Astrocyte of the spinal cord (primary cell): ENCODE measurements at regions not wholly inside any gene's neighbourhood (a gene's known extent, or its start where the extent isn't known, plus 50 kb on each side); places are given as distances from the start of the nearest gene placed in this dataset.

ENCODE experiments used
- DNase-seq: peaks from one replicate; pipeline ENCODE4 v3.0.0; 2011; ENCODE audit warnings: low read depth, low spot score
- H3K4me3 ChIP-seq: 2 replicates; pipeline ENCODE4 v1.5.1; 2011; ENCODE audit warnings: low read depth, mild to moderate bottlenecking, low read length, moderate library complexity
- in situ Hi-C: cut with HindIII; loops from 2 replicates; pipeline ENCODE4 v1.10.0; 2017; ENCODE audit warnings: low sequenced_read_pairs
- TF ChIP-seq, protein P1 (sequence below): IDR thresholded peaks from 2 replicates; pipeline ENCODE4 v1.5.1; 2012; ENCODE audit warnings: low read depth, mild to moderate bottlenecking, low read length, inconsistent platforms

DNA sequence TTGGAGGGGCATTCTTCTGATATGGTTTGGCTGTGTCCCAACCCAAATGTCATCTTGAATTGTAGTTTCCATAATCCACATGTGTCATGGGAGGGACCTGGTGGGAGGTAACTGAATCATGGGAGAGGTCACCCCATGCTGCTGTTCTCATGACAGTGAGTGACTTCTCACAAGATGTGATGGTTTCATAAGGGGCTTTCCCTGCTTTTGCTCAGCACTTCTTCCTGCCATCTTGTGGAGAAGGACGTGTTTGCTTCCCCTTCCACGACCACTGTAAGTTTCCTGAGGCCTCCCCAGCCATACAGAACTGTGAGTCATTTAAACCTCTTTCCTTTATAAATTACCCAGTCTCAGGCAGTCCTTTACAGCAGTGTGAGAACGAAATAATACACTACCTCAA, 382.4 kb downstream of the VRK1 start:
- in situ Hi-C loops, result no loop called here
- H3K4me3 ChIP-seq, result no peak overlapping the region
- TF ChIP-seq, protein P1, sequence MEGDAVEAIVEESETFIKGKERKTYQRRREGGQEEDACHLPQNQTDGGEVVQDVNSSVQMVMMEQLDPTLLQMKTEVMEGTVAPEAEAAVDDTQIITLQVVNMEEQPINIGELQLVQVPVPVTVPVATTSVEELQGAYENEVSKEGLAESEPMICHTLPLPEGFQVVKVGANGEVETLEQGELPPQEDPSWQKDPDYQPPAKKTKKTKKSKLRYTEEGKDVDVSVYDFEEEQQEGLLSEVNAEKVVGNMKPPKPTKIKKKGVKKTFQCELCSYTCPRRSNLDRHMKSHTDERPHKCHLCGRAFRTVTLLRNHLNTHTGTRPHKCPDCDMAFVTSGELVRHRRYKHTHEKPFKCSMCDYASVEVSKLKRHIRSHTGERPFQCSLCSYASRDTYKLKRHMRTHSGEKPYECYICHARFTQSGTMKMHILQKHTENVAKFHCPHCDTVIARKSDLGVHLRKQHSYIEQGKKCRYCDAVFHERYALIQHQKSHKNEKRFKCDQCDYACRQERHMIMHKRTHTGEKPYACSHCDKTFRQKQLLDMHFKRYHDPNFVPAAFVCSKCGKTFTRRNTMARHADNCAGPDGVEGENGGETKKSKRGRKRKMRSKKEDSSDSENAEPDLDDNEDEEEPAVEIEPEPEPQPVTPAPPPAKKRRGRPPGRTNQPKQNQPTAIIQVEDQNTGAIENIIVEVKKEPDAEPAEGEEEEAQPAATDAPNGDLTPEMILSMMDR, result no peak
- DNase-seq, result no peak

DNA sequence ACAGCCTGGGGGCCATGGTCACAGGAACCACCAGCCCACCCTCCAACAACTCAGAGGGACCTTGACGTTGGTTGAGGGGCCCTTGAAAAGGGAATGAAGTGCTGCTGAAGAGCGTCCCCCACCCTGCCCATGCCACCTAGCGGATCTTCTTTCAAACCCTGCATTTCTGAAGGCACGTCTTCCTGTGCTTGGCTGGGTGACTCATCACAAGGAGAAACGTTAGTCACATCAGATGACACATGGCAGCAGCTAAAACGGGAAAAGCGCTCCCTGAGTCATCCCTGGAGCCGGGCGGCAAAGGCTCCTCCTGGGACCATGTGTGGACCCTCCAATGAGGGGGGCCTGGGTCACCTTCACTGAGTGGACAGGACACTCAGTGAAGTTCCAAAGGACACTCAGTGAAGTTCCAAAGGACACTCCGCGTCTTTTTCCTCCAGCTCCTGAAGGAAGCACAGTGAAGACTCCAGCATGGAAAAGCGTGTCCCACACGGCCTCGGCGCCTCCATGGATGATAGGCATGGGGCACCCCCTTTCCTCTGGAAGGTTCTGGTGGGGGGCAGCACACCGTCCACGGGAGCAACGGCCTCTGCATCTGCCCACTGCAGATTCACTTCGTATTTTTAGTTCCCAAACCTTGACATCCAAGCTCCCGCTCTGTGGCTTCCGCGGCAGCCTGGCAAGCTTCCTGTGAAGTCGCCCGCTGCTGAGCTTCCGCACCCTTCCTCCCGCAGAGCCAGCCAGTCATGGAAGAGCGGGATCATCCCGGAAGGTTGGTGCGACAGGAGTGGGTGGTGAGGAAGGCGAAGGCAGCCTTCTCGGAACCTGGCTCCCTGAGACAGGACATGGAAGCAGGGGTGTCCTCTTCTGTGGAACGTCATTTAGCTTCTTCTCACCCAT, 383.4 kb downstream of the VRK1 start:
- TF ChIP-seq, protein P1, result peak; percentile 28
- peak; percentile 65 for DNase-seq
- no peak overlapping the region for H3K4me3 ChIP-seq
- in situ Hi-C loops, result no loop called here

DNA sequence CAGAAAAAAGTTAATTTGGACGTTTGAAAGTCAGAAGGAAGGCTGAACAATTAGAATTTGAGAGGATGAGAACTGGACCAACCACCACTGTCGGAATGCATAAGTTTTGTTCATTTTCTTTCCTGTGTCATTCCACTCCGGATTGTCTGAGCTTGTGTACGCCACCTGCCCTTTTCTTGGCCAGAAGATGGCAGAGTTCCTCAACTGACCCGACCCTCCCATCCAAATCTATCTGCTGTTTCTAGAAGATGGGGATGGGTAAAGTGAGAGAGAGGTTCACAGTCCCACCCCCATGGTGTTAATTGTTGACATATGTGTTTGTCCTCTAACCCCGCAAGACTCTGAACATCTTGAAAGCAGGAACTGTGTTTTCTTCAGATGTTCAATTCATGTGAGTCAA, 388.0 kb downstream of the VRK1 start:
- in situ Hi-C loops, result no loop called here
- TF ChIP-seq, protein P1, result peak; percentile 32
- H3K4me3 ChIP-seq, result no peak overlapping the region
- DNase-seq, result peak; percentile 5

DNA sequence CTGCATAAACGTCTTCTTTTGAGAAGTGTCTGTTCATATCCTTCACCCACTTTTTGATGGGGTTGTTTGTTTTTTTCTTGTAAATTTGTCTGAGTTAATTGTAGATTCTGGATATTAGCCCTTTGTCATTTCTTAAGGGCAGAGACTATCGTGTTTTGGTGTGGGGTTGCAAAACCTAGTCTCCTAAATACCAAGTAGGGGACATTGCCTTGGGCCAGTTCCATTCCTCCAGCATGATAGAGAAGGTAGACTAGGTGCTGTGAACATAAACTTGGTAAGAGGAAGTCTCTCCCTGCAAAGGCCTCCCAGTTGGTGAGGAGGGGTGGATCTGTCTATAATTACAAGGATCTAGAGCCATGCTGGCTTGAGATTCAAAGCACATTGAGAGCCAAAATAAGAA, 390.7 kb downstream of the VRK1 start:
- in situ Hi-C loops, result no loop called here
- TF ChIP-seq, protein P1, result no peak
- DNase-seq, result no peak
- H3K4me3 ChIP-seq, result no peak overlapping the region

DNA sequence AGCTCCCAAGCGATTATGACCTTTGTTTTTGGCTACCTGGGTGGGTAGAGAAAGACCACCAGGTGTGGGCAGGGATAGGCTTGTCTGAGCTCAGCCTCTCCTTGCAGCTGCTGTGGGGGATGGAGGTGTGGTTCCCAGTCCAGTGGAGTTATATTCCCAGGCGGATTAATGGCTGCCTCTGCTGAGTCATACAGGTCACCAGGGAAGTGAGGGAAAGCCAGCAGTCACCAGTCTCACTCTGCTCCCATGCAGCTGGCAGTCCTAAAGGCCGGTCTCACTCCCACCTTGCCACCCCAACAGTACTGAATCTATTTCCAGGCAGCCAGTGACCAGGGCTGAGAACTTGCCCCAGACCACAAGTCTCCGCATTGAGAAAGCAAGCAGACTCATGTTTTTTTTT, 399.2 kb downstream of the VRK1 start:
- in situ Hi-C loops, result no loop called here
- TF ChIP-seq, protein P1, result no peak
- H3K4me3 ChIP-seq, result no peak overlapping the region
- DNase-seq, result no peak

DNA sequence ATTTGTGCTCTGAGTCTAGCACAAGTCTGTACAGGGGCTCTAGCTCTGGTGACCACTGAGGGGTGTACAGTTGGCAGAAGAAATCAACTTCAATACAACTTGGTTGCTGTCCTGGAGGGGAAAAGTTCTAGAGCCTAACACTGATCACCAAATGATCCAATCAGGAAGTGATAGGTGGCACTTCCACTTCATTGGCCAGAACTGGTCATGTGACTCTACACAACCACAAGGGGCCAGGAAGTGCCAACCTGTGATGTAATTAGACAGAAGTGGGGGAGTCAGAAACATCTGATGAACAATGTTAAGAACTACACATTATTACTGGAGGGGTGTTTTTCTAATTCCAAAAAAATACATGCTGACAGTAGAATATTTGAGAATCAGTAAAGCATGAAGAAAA, 401.6 kb downstream of the VRK1 start:
- DNase-seq, result no peak
- TF ChIP-seq, protein P1, result no peak

More for the DNA sequence above, 401.6 kb downstream of the VRK1 start:
- in situ Hi-C loops, result no loop called here
- H3K4me3 ChIP-seq, result no peak overlapping the region
